ENCODE measurements at regions not wholly inside any gene's neighbourhood (a gene's known extent, or its start where the extent isn't known, plus 50 kb on each side); places are given as distances from the start of the nearest gene placed in this dataset.
"Not testable (repeated sequence)": the region's sequence is repeated elsewhere in the genome, so short reads cannot be mapped to it uniquely, and the experiment has no call there.

DNA sequence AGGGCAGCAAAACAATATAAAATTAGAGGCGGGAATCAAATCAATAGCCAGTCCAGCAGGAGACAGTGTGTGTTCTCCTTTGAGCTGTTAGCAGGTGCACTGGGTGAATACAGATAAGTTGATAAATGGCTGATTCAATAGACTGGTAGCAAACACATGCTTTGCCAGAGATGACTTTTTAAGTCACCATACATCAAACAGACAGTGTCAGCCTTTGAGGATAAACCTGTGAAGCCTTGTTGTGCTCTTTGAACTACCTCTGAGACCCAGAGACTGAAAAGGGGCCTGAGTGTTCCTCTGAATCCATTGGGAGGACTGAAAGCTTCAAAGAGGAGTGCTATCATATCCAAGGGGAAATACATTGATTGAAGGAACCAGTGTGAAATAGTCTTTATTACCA is 301.9 kb downstream of the RASEF start:
- H3K4me3 ChIP-seq (ENCODE audit: low read depth, low read length), result no peak overlapping the region
- ChIA-PET POLR2A (no interaction called here), CTCF (no interaction called here)
- TF ChIP-seq, protein P1, sequence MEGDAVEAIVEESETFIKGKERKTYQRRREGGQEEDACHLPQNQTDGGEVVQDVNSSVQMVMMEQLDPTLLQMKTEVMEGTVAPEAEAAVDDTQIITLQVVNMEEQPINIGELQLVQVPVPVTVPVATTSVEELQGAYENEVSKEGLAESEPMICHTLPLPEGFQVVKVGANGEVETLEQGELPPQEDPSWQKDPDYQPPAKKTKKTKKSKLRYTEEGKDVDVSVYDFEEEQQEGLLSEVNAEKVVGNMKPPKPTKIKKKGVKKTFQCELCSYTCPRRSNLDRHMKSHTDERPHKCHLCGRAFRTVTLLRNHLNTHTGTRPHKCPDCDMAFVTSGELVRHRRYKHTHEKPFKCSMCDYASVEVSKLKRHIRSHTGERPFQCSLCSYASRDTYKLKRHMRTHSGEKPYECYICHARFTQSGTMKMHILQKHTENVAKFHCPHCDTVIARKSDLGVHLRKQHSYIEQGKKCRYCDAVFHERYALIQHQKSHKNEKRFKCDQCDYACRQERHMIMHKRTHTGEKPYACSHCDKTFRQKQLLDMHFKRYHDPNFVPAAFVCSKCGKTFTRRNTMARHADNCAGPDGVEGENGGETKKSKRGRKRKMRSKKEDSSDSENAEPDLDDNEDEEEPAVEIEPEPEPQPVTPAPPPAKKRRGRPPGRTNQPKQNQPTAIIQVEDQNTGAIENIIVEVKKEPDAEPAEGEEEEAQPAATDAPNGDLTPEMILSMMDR (IDR thresholded peaks at IDR 0.05; ENCODE audit: insufficient read depth, low read length, missing control alignments), result no peak
- DNase-seq (ENCODE audit: low read depth, low spot score), result no peak

DNA sequence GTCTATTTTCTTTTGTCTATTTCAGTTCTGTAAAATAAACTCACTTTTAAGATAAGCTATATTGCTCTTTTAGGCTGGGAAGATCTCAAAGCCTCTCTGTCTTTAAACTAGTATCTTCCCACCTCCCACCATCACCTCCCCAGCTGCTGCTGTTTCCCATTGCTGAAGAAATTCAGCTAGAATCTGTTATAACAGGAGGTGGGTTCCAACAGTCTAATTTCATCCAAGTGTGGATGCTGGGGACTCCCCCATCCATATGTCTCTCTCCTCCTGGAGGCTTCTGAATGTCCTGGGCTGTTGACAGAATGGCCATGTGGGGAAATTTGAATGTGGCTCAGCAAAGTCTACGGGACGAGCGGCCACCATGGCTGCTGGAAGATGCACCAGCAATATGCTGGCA is 301.0 kb downstream of the RASEF start:
- CTCF ChIA-PET, result no interaction called here
- POLR2A ChIA-PET, result no interaction called here
- H3K4me3 ChIP-seq (ENCODE audit: low read depth, low read length), result no peak overlapping the region
- TF ChIP-seq, protein P1 (IDR thresholded peaks at IDR 0.05; ENCODE audit: insufficient read depth, low read length, missing control alignments), result no peak
- DNase-seq (ENCODE audit: low read depth, low spot score), result no peak

DNA sequence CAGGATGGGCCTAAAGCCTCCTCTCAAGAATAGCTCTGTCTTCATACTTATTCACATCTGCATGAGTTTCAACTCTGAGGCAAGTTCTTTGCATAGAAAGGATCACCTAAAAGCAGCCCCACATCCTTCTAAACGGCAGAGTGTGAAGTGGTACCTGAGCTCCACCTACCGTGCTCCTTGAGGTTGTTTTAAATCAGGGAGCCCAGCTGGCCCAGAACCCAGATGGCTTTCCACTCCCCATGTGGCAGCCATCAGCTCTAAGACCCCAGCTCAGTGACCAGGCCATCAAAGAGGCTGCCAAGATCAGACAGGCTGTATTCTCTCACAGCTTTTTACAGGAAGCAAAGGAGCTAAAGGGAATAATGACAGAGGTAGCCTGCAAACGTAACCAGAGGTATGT is 299.3 kb downstream of the RASEF start:
- CTCF ChIA-PET, result no interaction called here
- POLR2A ChIA-PET, result no interaction called here
- no peak overlapping the region for H3K4me3 ChIP-seq (ENCODE audit: low read depth, low read length)
- TF ChIP-seq, protein P1 (IDR thresholded peaks at IDR 0.05; ENCODE audit: insufficient read depth, low read length, missing control alignments), result no peak
- no peak for DNase-seq (ENCODE audit: low read depth, low spot score)

DNA sequence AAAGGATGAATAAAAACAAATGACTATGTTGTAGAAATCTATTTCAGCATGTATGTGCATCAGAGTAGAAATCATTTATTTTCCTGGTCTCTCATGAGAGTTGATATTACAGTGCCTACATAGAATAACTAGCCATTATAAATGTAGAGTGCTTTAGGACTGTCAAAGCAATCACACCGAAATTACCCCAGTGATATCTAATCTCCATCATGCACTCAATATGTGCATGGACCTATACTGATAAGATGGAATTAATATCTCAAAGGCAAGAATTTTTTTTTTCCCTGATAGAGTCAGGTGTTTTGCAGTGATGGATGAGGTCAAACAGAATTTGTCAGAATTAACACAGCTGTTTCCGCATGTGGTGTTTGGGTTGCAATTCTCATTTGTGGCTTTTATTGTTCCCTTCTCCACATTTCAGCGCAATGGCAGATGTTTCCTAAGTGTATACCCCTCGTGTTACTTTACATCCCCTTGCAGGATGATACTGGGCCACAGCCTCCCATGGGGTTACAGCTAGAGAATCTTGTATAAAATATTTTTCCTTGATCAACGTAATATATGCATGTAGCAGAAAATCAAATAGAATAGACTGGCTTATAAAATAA is 298.8 kb downstream of the RASEF start:
- CTCF ChIA-PET, result no interaction called here
- TF ChIP-seq, protein P1 (IDR thresholded peaks at IDR 0.05; ENCODE audit: insufficient read depth, low read length, missing control alignments), result no peak
- POLR2A ChIA-PET, result no interaction called here
- no peak overlapping the region for H3K4me3 ChIP-seq (ENCODE audit: low read depth, low read length)
- DNase-seq (ENCODE audit: low read depth, low spot score), result no peak

DNA sequence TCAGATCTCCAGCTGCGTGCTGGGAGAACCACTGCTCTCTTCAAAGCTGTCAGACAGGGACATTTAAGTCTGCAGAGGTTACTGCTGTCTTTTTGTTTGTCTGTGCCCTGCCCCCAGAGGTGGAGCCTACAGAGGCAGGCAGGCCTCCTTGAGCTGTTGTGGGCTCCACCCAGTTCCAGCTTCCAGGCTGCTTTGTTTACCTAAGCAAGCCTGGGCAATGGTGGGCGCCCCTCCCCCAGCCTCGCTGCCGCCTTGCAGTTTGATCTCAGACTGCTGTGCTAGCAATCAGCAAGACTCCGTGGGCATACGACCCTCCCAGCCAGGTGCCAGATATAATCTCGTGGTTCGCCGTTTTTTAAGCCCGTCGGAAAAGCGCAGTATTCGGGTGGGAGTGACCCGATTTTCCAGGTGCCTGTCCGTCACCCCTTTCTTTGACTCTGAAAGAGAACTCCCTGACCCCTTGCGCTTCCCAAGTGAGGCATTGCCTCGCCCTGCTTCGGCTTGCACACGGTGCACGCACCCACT is 288.2 kb downstream of the RASEF start:
- CTCF ChIA-PET; H3K4me3 ChIP-seq (ENCODE audit: low read depth, low read length); DNase-seq (ENCODE audit: low read depth, low spot score); POLR2A ChIA-PET: not testable (repeated sequence)

DNA sequence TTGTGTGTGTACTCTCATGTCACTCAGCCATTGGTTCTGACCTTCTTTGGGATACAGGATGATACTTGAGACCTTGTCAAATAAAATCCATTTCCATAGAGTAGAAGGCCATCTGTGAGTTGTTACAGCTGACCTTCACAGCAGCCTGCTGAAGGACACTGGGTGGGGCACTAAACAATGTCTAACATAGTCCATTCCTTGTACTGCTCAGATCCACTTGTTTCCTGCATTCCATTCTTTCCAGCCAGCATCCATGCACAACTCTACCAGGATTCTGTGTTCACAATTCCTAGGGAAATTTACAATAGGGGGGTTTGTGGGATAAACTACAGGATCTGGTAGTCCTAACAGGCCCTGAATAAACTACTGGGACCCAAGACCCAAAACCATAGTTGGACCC is 286.4 kb downstream of the RASEF start:
- ChIA-PET CTCF (no interaction called here), POLR2A (no interaction called here)
- DNase-seq (ENCODE audit: low read depth, low spot score), result no peak
- TF ChIP-seq, protein P1 (IDR thresholded peaks at IDR 0.05; ENCODE audit: insufficient read depth, low read length, missing control alignments), result no peak
- H3K4me3 ChIP-seq (ENCODE audit: low read depth, low read length), result no peak overlapping the region

DNA sequence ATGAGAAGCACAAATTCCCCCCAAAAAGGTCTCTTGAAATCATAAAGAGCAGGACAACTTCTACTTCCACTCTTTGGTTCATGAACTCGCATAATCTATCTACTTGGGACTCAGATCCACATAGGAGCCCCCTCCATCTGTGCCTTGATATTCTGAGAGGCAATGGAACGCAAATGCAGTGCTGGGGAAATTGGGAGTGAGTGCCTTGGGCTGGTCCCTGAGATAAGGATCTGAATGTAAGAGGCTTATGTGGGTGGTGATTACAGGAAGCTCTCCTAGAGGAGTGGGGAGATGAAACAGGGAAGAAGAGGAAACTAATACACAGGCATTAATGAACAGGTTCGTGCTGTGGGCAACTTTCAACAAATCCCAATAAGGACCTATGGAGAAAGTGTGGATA is 285.6 kb downstream of the RASEF start:
- H3K4me3 ChIP-seq (ENCODE audit: low read depth, low read length), result no peak overlapping the region
- DNase-seq (ENCODE audit: low read depth, low spot score), result no peak
- CTCF ChIA-PET, result no interaction called here
- TF ChIP-seq, protein P1 (IDR thresholded peaks at IDR 0.05; ENCODE audit: insufficient read depth, low read length, missing control alignments), result no peak
- POLR2A ChIA-PET, result no interaction called here

DNA sequence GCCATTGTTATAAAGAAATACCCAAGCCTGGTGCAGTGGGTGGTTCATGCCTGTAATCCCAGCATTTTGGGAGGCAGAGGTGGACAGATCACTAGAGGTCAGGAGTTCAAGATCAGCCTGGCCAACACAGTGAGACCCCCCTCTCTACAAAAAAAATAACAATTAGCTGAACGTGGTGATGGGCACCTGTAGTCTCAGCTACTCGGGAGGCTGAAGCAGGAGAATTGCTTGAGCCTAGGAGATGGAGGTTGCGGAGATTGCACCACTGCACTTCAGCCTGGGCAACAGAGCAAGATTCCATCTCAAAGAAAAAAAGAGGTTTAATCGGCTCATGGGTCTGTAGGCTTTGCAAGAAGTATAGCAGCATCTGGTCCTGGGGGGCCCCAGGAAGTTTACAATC is 284.0 kb downstream of the RASEF start:
- H3K4me3 ChIP-seq (ENCODE audit: low read depth, low read length); POLR2A ChIA-PET; DNase-seq (ENCODE audit: low read depth, low spot score); CTCF ChIA-PET: not testable (repeated sequence)
